SU-DHL-6 (cell line): ENCODE measurements at regions not wholly inside any gene's neighbourhood (a gene's known extent, or its start where the extent isn't known, plus 50 kb on each side); places are given as distances from the start of the nearest gene placed in this dataset.

Experiments used
- H2AFZ ChIP-seq: fragments of 200-600 bp; sonication (generic); 2 replicates; pipeline ENCODE4 v1.6.1; 2014; ENCODE audit warnings: low read depth, mild to moderate bottlenecking, moderate library complexity, mixed read lengths, antibody characterized with exemption, low read length; ENCODE audit not compliant: severe bottlenecking
- H3F3A ChIP-seq: fragments of 200-600 bp; shearing (Covaris generic); 2 replicates; pipeline ENCODE4 v1.6.0; 2016; ENCODE audit warnings: antibody characterized with exemption, mild to moderate bottlenecking; ENCODE audit not compliant: insufficient read depth
- H3K27ac ChIP-seq: fragments of 200-600 bp; sonication (generic); 2 replicates; pipeline ENCODE4 v1.5.1; 2016; ENCODE audit warnings: low read depth, mild to moderate bottlenecking, low read length, moderate library complexity, mixed read lengths
- H3K27me3 ChIP-seq: fragments of 200-600 bp; sonication (generic), shearing (Covaris generic); 2 replicates; pipeline ENCODE4 v1.6.0; 2014; ENCODE audit warnings: mild to moderate bottlenecking, low read length
- H3K36me3 ChIP-seq: fragments of 200-600 bp; sonication (generic); 2 replicates; pipeline ENCODE4 v1.6.1; 2014; ENCODE audit warnings: mild to moderate bottlenecking, low read length, mixed read lengths
- H3K4me2 ChIP-seq: fragments of 300-600, 200-600 bp; shearing (Covaris generic), sonication (generic); 2 replicates; pipeline ENCODE4 v1.6.0; 2014; ENCODE audit warnings: low read length, low read depth, mild to moderate bottlenecking; ENCODE audit not compliant: poor library complexity, severe bottlenecking
- H3K4me3 ChIP-seq: fragments of 200-600 bp; sonication (generic); 2 replicates; pipeline ENCODE4 v1.5.1; 2014; ENCODE audit warnings: antibody characterized with exemption, low read length, mild to moderate bottlenecking, mixed read lengths; ENCODE audit not compliant: insufficient read depth, poor library complexity, severe bottlenecking
- H3K79me2 ChIP-seq: fragments of 200-600 bp; sonication (generic); 2 replicates; pipeline ENCODE4 v1.6.1; 2014; ENCODE audit warnings: mild to moderate bottlenecking, low read length, moderate library complexity; ENCODE audit not compliant: insufficient read depth
- H3K9ac ChIP-seq: fragments of 200-600 bp; sonication (generic); 2 replicates; pipeline ENCODE4 v1.7.0; 2014; ENCODE audit warnings: mild to moderate bottlenecking, low read length
- H3K9me2 ChIP-seq: fragments of 200-600 bp; sonication (generic); replicated peaks from 2 replicates; pipeline ENCODE4 v1.6.1; 2014; ENCODE audit warnings: low read length; ENCODE audit not compliant: insufficient read depth
- H3K9me3 ChIP-seq: fragments of 200-600 bp; sonication (generic); 2 replicates; pipeline ENCODE4 v1.6.1; 2014; ENCODE audit warnings: low read length, mixed read lengths; ENCODE audit not compliant: insufficient read depth
- H4K20me1 ChIP-seq: fragments of 200-600 bp; sonication (generic); 2 replicates; pipeline ENCODE4 v1.6.1; 2014; ENCODE audit warnings: low read depth, mild to moderate bottlenecking, antibody characterized with exemption, low read length, moderate library complexity, mixed read lengths
- EZH2phosphoT487 ChIP-seq: fragments of 200-600 bp; sonication (generic), shearing (Covaris generic); conservative IDR thresholded peaks from 2 replicates; pipeline ENCODE4 v1.6.1; 2018; ENCODE audit warnings: mild to moderate bottlenecking, antibody characterized with exemption, low read length, moderate library complexity, mixed read lengths
- TF ChIP-seq, protein P1 (sequence below): fragments of 200-600 bp; sonication (generic); IDR thresholded peaks from one replicate; pipeline ENCODE4 v1.5.1; 2017; ENCODE audit warnings: antibody characterized with exemption, mild to moderate bottlenecking, low read length, moderate library complexity; ENCODE audit not compliant: insufficient read depth, poor library complexity, severe bottlenecking

DNA sequence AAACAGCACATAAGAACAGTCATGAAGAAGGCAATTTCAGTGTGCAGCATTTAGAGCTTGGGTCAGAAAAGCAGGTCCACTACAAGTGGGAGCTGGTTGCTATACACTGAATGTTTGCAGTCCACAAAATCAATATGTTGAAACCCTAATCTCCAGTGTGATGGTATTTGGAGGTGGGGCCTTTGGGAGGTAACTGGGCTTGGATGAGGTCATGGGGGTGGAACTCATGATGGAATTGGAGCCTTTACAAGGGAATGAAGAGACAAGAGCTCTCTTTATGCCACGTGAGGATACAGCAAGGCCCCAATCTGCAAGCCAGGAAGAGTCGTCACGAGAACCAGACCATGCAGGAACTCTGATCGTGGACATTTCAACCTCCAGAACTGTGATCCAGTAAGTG is 216.7 kb upstream of the SLC35B3 start:
- Histone ChIP-seq H3K36me3 (no peaks in the 10 kb centered on the region), H3K9me3 (no peaks in the 10 kb centered on the region)

GRCh38 chr6:8645212-8645611 is 209.9 kb upstream of the SLC35B3 start:
- Histone ChIP-seq H3K9ac (no peak overlapping the region), H3K4me2 (no peak overlapping the region), H3K36me3 (no peaks in the 10 kb centered on the region), H3K4me3 (no peak overlapping the region), H3K27ac (no peak overlapping the region), H3K27me3 (no peaks in the 10 kb centered on the region), H3K79me2 (no peaks in the 10 kb centered on the region), H3K9me3 (peaks cover 11% of the 10 kb centered on the region; the same call in 1 of the 2 replicates), H3K9me2 (no peaks in the 10 kb centered on the region), H4K20me1 (no peaks in the 10 kb centered on the region), H3F3A (no peaks in the 10 kb centered on the region), H2AFZ (no peak overlapping the region)
- TF ChIP-seq, protein P1, sequence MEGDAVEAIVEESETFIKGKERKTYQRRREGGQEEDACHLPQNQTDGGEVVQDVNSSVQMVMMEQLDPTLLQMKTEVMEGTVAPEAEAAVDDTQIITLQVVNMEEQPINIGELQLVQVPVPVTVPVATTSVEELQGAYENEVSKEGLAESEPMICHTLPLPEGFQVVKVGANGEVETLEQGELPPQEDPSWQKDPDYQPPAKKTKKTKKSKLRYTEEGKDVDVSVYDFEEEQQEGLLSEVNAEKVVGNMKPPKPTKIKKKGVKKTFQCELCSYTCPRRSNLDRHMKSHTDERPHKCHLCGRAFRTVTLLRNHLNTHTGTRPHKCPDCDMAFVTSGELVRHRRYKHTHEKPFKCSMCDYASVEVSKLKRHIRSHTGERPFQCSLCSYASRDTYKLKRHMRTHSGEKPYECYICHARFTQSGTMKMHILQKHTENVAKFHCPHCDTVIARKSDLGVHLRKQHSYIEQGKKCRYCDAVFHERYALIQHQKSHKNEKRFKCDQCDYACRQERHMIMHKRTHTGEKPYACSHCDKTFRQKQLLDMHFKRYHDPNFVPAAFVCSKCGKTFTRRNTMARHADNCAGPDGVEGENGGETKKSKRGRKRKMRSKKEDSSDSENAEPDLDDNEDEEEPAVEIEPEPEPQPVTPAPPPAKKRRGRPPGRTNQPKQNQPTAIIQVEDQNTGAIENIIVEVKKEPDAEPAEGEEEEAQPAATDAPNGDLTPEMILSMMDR = no peak
- no peak for TF ChIP-seq EZH2phosphoT487

More for the DNA sequence above, 216.7 kb upstream of the SLC35B3 start:
- TF ChIP-seq EZH2phosphoT487 = no peak
- TF ChIP-seq, protein P1 = no peak
- Histone ChIP-seq H3K9ac (no peak overlapping the region), H3K27me3 (peaks cover 4% of the 10 kb centered on the region; the same call in 1 of the 2 replicates), H3K4me2 (no peak overlapping the region), H2AFZ (no peak overlapping the region), H3F3A (no peaks in the 10 kb centered on the region), H4K20me1 (no peaks in the 10 kb centered on the region), H3K27ac (no peak overlapping the region), H3K9me2 (no peaks in the 10 kb centered on the region), H3K79me2 (no peaks in the 10 kb centered on the region), H3K4me3 (no peak overlapping the region)

GRCh38 chr6:8644306-8644705 is 209.0 kb upstream of the SLC35B3 start:
- no peaks in the 10 kb centered on the region for H4K20me1 ChIP-seq
- no peaks in the 10 kb centered on the region for H3K79me2 ChIP-seq
- no peaks in the 10 kb centered on the region for H3K9me2 ChIP-seq
- TF ChIP-seq, protein P1 = no peak
- TF ChIP-seq EZH2phosphoT487 = no peak
- H3K9ac ChIP-seq = no peak overlapping the region
- H3K27me3 ChIP-seq = no peaks in the 10 kb centered on the region; the same call in 1 of the 2 replicates
- H2AFZ ChIP-seq = no peak overlapping the region
- no peak overlapping the region for H3K4me3 ChIP-seq
- no peak overlapping the region for H3K4me2 ChIP-seq
- H3K27ac ChIP-seq = no peak overlapping the region
- H3K36me3 ChIP-seq = no peaks in the 10 kb centered on the region
- no peaks in the 10 kb centered on the region for H3F3A ChIP-seq
- peaks cover 11% of the 10 kb centered on the region; the same call in 1 of the 2 replicates for H3K9me3 ChIP-seq
